ENCODE measurements at regions not wholly inside any gene's neighbourhood (a gene's known extent, or its start where the extent isn't known, plus 50 kb on each side); places are given as distances from the start of the nearest gene placed in this dataset.

GRCh38 chr1:234893359-234893724 is 235.3 kb downstream of the TOMM20 start (continued):
- TF ChIP-seq PRMT3 (CRISPR knock-in tag; IDR thresholded peaks at IDR 0.05; ENCODE audit: borderline replicate concordance, low read depth) (no peak), GABPB1 (CRISPR knock-in tag; IDR thresholded peaks at IDR 0.05) (no peak), ZNF207 (IDR thresholded peaks at IDR 0.05; ENCODE audit: borderline replicate concordance) (no peak), ZHX1 (CRISPR knock-in tag; IDR thresholded peaks at IDR 0.05; ENCODE audit: low read depth) (no peak), HMGA1 (CRISPR knock-in tag; conservative IDR thresholded peaks at IDR 0.05) (no peak)
- TF ChIP-seq, protein P1, sequence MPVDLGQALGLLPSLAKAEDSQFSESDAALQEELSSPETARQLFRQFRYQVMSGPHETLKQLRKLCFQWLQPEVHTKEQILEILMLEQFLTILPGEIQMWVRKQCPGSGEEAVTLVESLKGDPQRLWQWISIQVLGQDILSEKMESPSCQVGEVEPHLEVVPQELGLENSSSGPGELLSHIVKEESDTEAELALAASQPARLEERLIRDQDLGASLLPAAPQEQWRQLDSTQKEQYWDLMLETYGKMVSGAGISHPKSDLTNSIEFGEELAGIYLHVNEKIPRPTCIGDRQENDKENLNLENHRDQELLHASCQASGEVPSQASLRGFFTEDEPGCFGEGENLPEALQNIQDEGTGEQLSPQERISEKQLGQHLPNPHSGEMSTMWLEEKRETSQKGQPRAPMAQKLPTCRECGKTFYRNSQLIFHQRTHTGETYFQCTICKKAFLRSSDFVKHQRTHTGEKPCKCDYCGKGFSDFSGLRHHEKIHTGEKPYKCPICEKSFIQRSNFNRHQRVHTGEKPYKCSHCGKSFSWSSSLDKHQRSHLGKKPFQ (CRISPR knock-in tag; IDR thresholded peaks at IDR 0.05; ENCODE audit: insufficient replicate concordance): no peak
- TF ChIP-seq, protein P2, sequence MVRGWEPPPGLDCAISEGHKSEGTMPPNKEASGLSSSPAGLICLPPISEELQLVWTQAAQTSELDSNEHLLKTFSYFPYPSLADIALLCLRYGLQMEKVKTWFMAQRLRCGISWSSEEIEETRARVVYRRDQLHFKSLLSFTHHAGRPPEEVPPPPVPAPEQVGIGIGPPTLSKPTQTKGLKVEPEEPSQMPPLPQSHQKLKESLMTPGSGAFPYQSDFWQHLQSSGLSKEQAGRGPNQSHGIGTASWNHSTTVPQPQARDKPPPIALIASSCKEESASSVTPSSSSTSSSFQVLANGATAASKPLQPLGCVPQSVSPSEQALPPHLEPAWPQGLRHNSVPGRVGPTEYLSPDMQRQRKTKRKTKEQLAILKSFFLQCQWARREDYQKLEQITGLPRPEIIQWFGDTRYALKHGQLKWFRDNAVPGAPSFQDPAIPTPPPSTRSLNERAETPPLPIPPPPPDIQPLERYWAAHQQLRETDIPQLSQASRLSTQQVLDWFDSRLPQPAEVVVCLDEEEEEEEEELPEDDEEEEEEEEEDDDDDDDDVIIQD (CRISPR knock-in tag; IDR thresholded peaks at IDR 0.05; ENCODE audit: low read depth): no peak

GRCh38 chr1:234892642-234893041 is 236.0 kb downstream of the TOMM20 start:
- ATAC-seq: no peak
- H3K9ac ChIP-seq (ENCODE audit: insufficient read depth, low read depth, low read length): no peak overlapping the region
- DNase-seq (ENCODE audit: low spot score): no peak
- no peak overlapping the region for H3K4me3 ChIP-seq (replicated peaks in 1 of 3; ENCODE audit: insufficient read depth in 1 of 3, low read depth in 2 of 3, low read length in 3 of 3)
- H4K20me1 ChIP-seq (ENCODE audit: insufficient read depth, low read length): no peaks in the 10 kb centered on the region
- FAIRE-seq: no peak
- peaks cover 52% of the 10 kb centered on the region for H3K4me1 ChIP-seq (ENCODE audit: insufficient read depth, low read length)
- in situ Hi-C loops (cut with HindIII; ENCODE audit: extremely low pct_ligation_motif_present, low pct_unique_long_range_greater_than_20kb): loop anchor here (10.0 kb wide), 1 partner anchor 192 kb away; no protein-coding TSS in a partner anchor
- intact Hi-C loops (cut with micrococcal nuclease; ENCODE audit: unreplicated experiment): no loop called here
- H3K9me3 ChIP-seq (ENCODE audit: low read length): no peaks in the 10 kb centered on the region
- H3K79me2 ChIP-seq (ENCODE audit: insufficient read depth, low read length): no peaks in the 10 kb centered on the region
- H3K4me2 ChIP-seq (ENCODE audit: low read depth, low read length): no peak overlapping the region
- H3K36me3 ChIP-seq (replicated peaks in 1 of 2; ENCODE audit: control insufficient read depth in 1 of 2, insufficient read depth in 2 of 2, low read length in 2 of 2): no peaks in the 10 kb centered on the region
- H2AFZ ChIP-seq (ENCODE audit: low read length): no peak overlapping the region
- no peak overlapping the region for H3K27ac ChIP-seq (ENCODE audit: extremely low read length, insufficient read depth, low read length)
- no peaks in the 10 kb centered on the region for H3K27me3 ChIP-seq (ENCODE audit: control insufficient read depth in 1 of 2, insufficient read depth in 2 of 2, low read length in 2 of 2)
- BruUV-seq (replicated peaks): no TSS peak
- POLR2A ChIA-PET: interaction anchor here (1.1 to 4.4 kb wide), 6 partner anchors 17 to 281 kb away, joined by 3 to 27 read pairs (median 6); no protein-coding TSS in a partner anchor
- WGBS (ENCODE audit: low lambda C conversion rate): 93% methylated on average over 4 of the region's 4 CpGs
- CTCF ChIA-PET (ENCODE audit: low intra/inter-chr PET ratio, low total read pairs): no interaction called here
- TF ChIP-seq RFX5 (IDR thresholded peaks at IDR 0.05; ENCODE audit: low read depth, low read length) (no peak), TFDP1 (CRISPR knock-in tag; IDR thresholded peaks at IDR 0.05; ENCODE audit: borderline replicate concordance) (no peak), ZNF768 (CRISPR knock-in tag; IDR thresholded peaks at IDR 0.05) (no peak), FOXO1 (CRISPR knock-in tag; IDR thresholded peaks at IDR 0.05) (no peak)
- TF ChIP-seq, protein P3, sequence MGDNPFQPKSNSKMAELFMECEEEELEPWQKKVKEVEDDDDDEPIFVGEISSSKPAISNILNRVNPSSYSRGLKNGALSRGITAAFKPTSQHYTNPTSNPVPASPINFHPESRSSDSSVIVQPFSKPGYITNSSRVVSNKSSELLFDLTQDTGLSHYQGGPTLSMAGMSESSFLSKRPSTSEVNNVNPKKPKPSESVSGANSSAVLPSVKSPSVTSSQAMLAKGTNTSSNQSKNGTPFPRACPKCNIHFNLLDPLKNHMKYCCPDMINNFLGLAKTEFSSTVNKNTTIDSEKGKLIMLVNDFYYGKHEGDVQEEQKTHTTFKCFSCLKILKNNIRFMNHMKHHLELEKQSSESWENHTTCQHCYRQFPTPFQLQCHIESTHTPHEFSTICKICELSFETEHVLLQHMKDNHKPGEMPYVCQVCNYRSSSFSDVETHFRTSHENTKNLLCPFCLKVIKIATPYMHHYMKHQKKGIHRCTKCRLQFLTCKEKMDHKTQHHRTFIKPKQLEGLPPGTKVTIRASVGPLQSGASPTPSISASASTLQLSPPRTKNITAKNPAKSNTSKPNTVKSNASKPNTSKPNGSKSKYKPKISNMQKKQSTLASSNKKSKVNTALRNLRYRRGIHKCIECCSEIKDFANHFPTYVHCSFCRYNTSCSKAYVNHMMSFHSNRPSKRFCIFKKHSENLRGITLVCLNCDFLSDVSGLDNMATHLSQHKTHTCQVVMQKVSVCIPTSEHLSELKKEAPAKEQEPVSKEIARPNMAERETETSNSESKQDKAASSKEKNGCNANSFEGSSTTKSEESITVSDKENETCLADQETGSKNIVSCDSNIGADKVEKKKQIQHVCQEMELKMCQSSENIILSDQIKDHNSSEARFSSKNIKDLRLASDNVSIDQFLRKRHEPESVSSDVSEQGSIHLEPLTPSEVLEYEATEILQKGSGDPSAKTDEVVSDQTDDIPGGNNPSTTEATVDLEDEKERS (CRISPR knock-in tag; IDR thresholded peaks at IDR 0.05): no peak
